Common myeloid progenitor, CD34-positive (primary cell): ENCODE measurements at regions not wholly inside any gene's neighbourhood (a gene's known extent, or its start where the extent isn't known, plus 50 kb on each side); places are given as distances from the start of the nearest gene placed in this dataset.

Source experiments
- CTCF ChIA-PET: fragments of 350-600 bp; sonication (Branson Sonifier 250); formaldehyde crosslinking; loops from one replicate; lab custom pipeline; 2021; ENCODE audit warnings: antibody characterized with exemption; lab: Charles Lee
- POLR2A ChIA-PET: fragments of 350-600 bp; sonication (Branson Sonifier 250); formaldehyde crosslinking; loops from one replicate; lab custom pipeline; 2021; ENCODE audit warnings: antibody characterized with exemption; lab: Charles Lee
- DNase-seq, 3 donors: peaks; one replicate each; pipeline versions ENCODE4 v3.0.0 to v3.0.0-alpha.2; 2013
- H3K27ac ChIP-seq, 2 experiments: 1 replicate in 1 of 2; 2 replicates in 1 of 2; pipeline ENCODE4 v1.7.0; 2013; ENCODE audit warnings: inconsistent platforms in 2 of 2, low read length in 2 of 2, mild to moderate bottlenecking in 2 of 2, low read depth in 1 of 2, moderate library complexity in 1 of 2; ENCODE audit not compliant: severe bottlenecking in 2 of 2, insufficient read depth in 1 of 2, poor library complexity in 1 of 2
- H3K27me3 ChIP-seq, 5 experiments: replicated peaks in 2 of 5; 1 replicate in 3 of 5; 2 replicates in 2 of 5; pipeline versions ENCODE4 v1.6.1 to v1.7.0; 2013; ENCODE audit warnings: low read length in 4 of 5, mild to moderate bottlenecking in 2 of 5, moderate library complexity in 2 of 5, inconsistent platforms in 1 of 5; ENCODE audit not compliant: insufficient read depth in 5 of 5, control insufficient read depth in 4 of 5
- H3K36me3 ChIP-seq, 4 experiments: 1 replicate in 2 of 4; 2 replicates in 2 of 4; pipeline versions ENCODE4 v1.6.1 to v1.7.0; 2013; ENCODE audit warnings: low read length in 3 of 4, control low read depth in 1 of 4, mild to moderate bottlenecking in 1 of 4; ENCODE audit not compliant: control insufficient read depth in 4 of 4, insufficient read depth in 4 of 4
- H3K4me1 ChIP-seq, 4 experiments: 1 replicate in 3 of 4; 2 replicates in 1 of 4; pipeline versions ENCODE4 v1.6.1 to v1.7.1; 2013; ENCODE audit warnings: low read length in 3 of 4, mild to moderate bottlenecking in 3 of 4, control low read depth in 1 of 4, inconsistent platforms in 1 of 4, moderate library complexity in 1 of 4; ENCODE audit not compliant: control insufficient read depth in 4 of 4, insufficient read depth in 4 of 4; ENCODE audit errors: control extremely low read depth in 1 of 4
- H3K4me3 ChIP-seq, 7 experiments: 1 replicate in 4 of 7; 2 replicates in 3 of 7; pipeline versions ENCODE4 v1.5.1 to v1.7.0; 2013; ENCODE audit warnings: mild to moderate bottlenecking in 7 of 7, low read length in 6 of 7, moderate library complexity in 6 of 7, inconsistent platforms in 2 of 7, low read depth in 2 of 7, control low read depth in 1 of 7; ENCODE audit not compliant: insufficient read depth in 4 of 7, control insufficient read depth in 1 of 7; ENCODE audit errors: extremely low read depth in 1 of 7
- H3K9me3 ChIP-seq, 5 experiments: 1 replicate in 4 of 5; 2 replicates in 1 of 5; pipeline versions ENCODE4 v1.6.1 to v1.7.1; 2013; ENCODE audit warnings: low read length in 4 of 5, mild to moderate bottlenecking in 2 of 5, inconsistent platforms in 1 of 5, low read depth in 1 of 5, moderate library complexity in 1 of 5; ENCODE audit not compliant: control insufficient read depth in 4 of 5, insufficient read depth in 2 of 5; ENCODE audit errors: control extremely low read depth in 1 of 5
- WGBS: methylation state at CpG from one replicate; pipeline ENCODE4 v1.1.5; 2013; ENCODE audit not compliant: insufficient coverage; 5-methylcytosine and 5-hydroxymethylcytosine counted together

- WGBS = no CpG with 5 or more reads among the region's 1 CpG
- ChIA-PET CTCF (no interaction called here), POLR2A (no interaction called here)
- no peak for DNase-seq
- H3K9me3 ChIP-seq = no peaks in the 10 kb centered on the region
- H3K27ac ChIP-seq = no peak overlapping the region
- H3K4me1 ChIP-seq = no peaks in the 10 kb centered on the region
- no peaks in the 10 kb centered on the region for H3K27me3 ChIP-seq
- H3K4me3 ChIP-seq = no peak overlapping the region
- no peaks in the 10 kb centered on the region for H3K36me3 ChIP-seq
Observed at GRCh38 chr5:125558016-125558415, 811.6 kb upstream of the ZNF608 start.

DNA sequence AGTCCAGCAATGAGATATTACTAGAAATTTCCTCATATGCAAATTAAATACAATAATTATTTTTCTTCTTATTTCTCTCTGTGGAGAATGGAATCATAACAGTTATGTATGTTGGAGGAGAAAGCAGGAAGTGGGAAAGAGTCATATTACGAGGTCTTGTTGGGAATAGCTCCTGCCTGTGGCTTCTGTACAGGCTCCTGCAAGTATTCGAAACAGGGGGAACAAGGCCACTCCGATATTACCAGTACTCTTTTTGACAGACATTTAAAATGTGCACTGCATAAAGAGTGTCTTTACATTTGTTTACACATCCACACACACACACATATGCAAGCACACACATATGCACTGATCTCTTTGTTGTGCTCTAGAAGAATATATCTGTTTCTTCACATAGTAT, 812.0 kb upstream of the ZNF608 start:
- WGBS = 90% methylated on average over 2 of the region's 3 CpGs
- Histone ChIP-seq H3K4me3 (no peak overlapping the region), H3K36me3 (no peaks in the 10 kb centered on the region), H3K27me3 (no peaks in the 10 kb centered on the region), H3K9me3 (no peaks in the 10 kb centered on the region), H3K27ac (no peak overlapping the region), H3K4me1 (no peaks in the 10 kb centered on the region)
- no peak for DNase-seq
- CTCF ChIA-PET = no interaction called here
- POLR2A ChIA-PET = no interaction called here

GRCh38 chr5:125559296-125559695, 812.9 kb upstream of the ZNF608 start:
- Histone ChIP-seq H3K27ac (no peak overlapping the region), H3K4me1 (no peaks in the 10 kb centered on the region), H3K36me3 (no peaks in the 10 kb centered on the region), H3K4me3 (no peak overlapping the region), H3K27me3 (no peaks in the 10 kb centered on the region), H3K9me3 (peaks cover 0 to under 1% (median 0%) of the 10 kb centered on the region in 5 experiments)
- CTCF ChIA-PET = no interaction called here
- POLR2A ChIA-PET = no interaction called here
- WGBS = 100% methylated on average over 1 of the region's 2 CpGs
- no peak for DNase-seq

DNA sequence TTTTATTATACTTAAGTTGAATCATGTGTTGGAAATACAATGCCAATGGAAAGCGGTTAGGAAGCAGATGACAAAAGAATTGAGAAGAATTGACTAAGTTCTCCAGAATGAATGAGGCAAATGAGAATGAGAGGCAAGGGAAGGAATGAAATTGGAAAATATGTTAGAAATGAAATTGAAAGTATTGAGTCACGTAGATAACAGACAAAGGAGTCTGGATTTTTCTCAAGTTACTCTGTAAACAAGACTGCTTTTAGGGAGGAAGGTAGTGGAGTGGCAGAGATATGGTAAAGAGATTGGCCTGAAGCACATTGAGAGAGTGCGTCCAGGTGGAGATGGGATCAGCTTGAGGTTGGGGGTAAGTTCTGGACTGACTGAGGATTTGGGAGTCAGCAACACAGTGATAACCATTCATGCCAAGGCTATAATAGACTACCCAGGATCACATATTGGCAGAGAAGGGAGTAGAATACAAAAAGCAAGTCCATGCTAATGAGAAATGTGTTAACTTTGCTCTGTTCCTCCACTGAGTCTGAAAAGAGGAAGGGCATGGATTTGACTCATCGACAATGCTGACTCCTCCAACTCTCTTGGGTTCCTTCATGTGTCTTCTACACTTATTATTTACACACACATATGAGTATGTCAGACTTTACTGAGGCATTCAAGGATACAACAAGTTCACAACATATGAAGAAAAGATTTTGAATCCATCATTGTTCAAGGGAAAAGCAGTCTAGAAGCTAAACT, 814.2 kb upstream of the ZNF608 start:
- H3K4me1 ChIP-seq = no peaks in the 10 kb centered on the region
- no peak overlapping the region for H3K27ac ChIP-seq
- peaks cover 0 to 2% (median 0%) of the 10 kb centered on the region in 5 experiments for H3K9me3 ChIP-seq
- ChIA-PET POLR2A (no interaction called here), CTCF (no interaction called here)
- no peaks in the 10 kb centered on the region for H3K27me3 ChIP-seq
- no peak for DNase-seq
- WGBS = 84% methylated on average over 4 of the region's 4 CpGs
- no peak overlapping the region for H3K4me3 ChIP-seq
- H3K36me3 ChIP-seq = no peaks in the 10 kb centered on the region

GRCh38 chr5:125564317-125564975, 818.0 kb upstream of the ZNF608 start:
- no peaks in the 10 kb centered on the region for H3K27me3 ChIP-seq
- POLR2A ChIA-PET = no interaction called here
- H3K4me1 ChIP-seq = no peaks in the 10 kb centered on the region
- DNase-seq = no peak
- 94% methylated on average over 2 of the region's 5 CpGs for WGBS
- H3K36me3 ChIP-seq = no peaks in the 10 kb centered on the region
- no peak overlapping the region for H3K4me3 ChIP-seq
- no peak overlapping the region for H3K27ac ChIP-seq
- CTCF ChIA-PET = no interaction called here
- H3K9me3 ChIP-seq = peaks cover 0 to 6% (median 0%) of the 10 kb centered on the region in 5 experiments

GRCh38 chr5:125574491-125575044, 828.1 kb upstream of the ZNF608 start:
- Histone ChIP-seq H3K27me3 (no peaks in the 10 kb centered on the region), H3K36me3 (no peaks in the 10 kb centered on the region), H3K27ac (no peak overlapping the region), H3K4me1 (no peaks in the 10 kb centered on the region), H3K4me3 (no peak overlapping the region), H3K9me3 (no peaks in the 10 kb centered on the region)
- no peak for DNase-seq
- ChIA-PET POLR2A (no interaction called here), CTCF (no interaction called here)
- WGBS = 100% methylated on average over 2 of the region's 9 CpGs
